Spleen (tissue), 11 donors: ENCODE measurements at regions not wholly inside any gene's neighbourhood (a gene's known extent, or its start where the extent isn't known, plus 50 kb on each side); places are given as distances from the start of the nearest gene placed in this dataset.

Source experiments
- DNase-seq: peaks from one replicate; pipeline ENCODE4 v3.0.0-alpha.2; 2020
- H3K27ac ChIP-seq, 8 donors: fragments of 200-600 bp; sonication (generic) in 7 of 8; 1 replicate in 4 of 8; 2 replicates in 4 of 8; pipeline versions ENCODE4 v1.5.0 to v1.8.0; 2016 to 2021; ENCODE audit warnings: inconsistent platforms in 4 of 8, mild to moderate bottlenecking in 4 of 8, moderate library complexity in 1 of 8
- H3K27me3 ChIP-seq, 7 donors: fragments of 200-600 bp; sonication (generic) in 6 of 7; replicated peaks in 1 of 7; 1 replicate in 4 of 7; 2 replicates in 3 of 7; pipeline versions ENCODE4 v1.5.0 to v1.8.0; 2016 to 2021; ENCODE audit warnings: inconsistent platforms in 3 of 7, mild to moderate bottlenecking in 1 of 7
- H3K36me3 ChIP-seq, 6 donors: fragments of 200-600 bp; sonication (generic) in 5 of 6; 1 replicate in 4 of 6; 2 replicates in 2 of 6; pipeline versions ENCODE4 v1.5.0 to v1.8.0; 2016 to 2021; ENCODE audit warnings: inconsistent platforms in 2 of 6
- H3K4me1 ChIP-seq, 6 donors: fragments of 200-600 bp; sonication (generic) in 5 of 6; 1 replicate in 3 of 6; 2 replicates in 3 of 6; pipeline versions ENCODE4 v1.5.0 to v1.8.0; 2016 to 2021; ENCODE audit warnings: inconsistent platforms in 3 of 6
- H3K4me3 ChIP-seq, 8 donors: fragments of 200-600 bp; sonication (generic) in 7 of 8; 1 replicate in 4 of 8; 2 replicates in 4 of 8; pipeline versions ENCODE4 v1.5.0 to v1.8.0; 2016 to 2021; ENCODE audit warnings: inconsistent platforms in 4 of 8, mild to moderate bottlenecking in 4 of 8, moderate library complexity in 2 of 8
- H3K9me3 ChIP-seq, 8 donors: fragments of 200-600 bp; sonication (generic) in 7 of 8; 1 replicate in 4 of 8; 2 replicates in 4 of 8; pipeline versions ENCODE4 v1.5.0 to v1.8.0; 2016 to 2021; ENCODE audit warnings: inconsistent platforms in 4 of 8
- POLR2A ChIP-seq, 3 donors: fragments of 450-650 bp; IDR thresholded peaks; one replicate each; pipeline ENCODE4 v1.5.1; 2017; ENCODE audit warnings: antibody characterized with exemption in 3 of 3, mild to moderate bottlenecking in 1 of 3
- POLR2AphosphoS5 ChIP-seq, 3 donors: sonication (generic); formaldehyde crosslinking; IDR thresholded peaks; one replicate each; pipeline ENCODE4 v1.5.1; 2017; ENCODE audit warnings: antibody characterized with exemption in 3 of 3
- WGBS, 5 donors: extraction: QIAGEN DNeasy Blood & Tissue Kit in 3 of 5; methylation state at CpG; one replicate each; pipeline versions ENCODE4 v1.1.5 to v1.1.7; 2013 to 2018; 5-methylcytosine and 5-hydroxymethylcytosine counted together
- intact Hi-C: fragments of 100-400 bp; cut with DNase I; formaldehyde crosslinking; loops from one replicate; pipeline ENCODE4 v1.15.0; 2023; ENCODE audit warnings: low total_unique reads
- TF ChIP-seq, protein P1 (sequence below), 11 experiments: fragments of 200-600 bp in 7 of 11; fragments of 450-650 bp in 4 of 11; sonication (generic) in 4 of 11; IDR thresholded peaks in 8 of 11; conservative IDR thresholded peaks in 3 of 11; 1 replicate in 7 of 11; 2 replicates in 4 of 11; pipeline versions ENCODE4 v1.4.0 to v1.8.0; 2016 to 2021; ENCODE audit warnings: antibody characterized with exemption in 11 of 11, inconsistent platforms in 4 of 11, mild to moderate bottlenecking in 1 of 11
- donor health status: healthy with polysubstance abuse.
- donor health status: DM: no; HTN: no; CAD: no; lungs with moderate emphysema.
- donor health status: DM: no; HTN: no; CAD: no.
- donor health status: Bipolar disorder and iron deficiency.
- donor health status: healthy.
- donor health status: DM: no; HTN: no; CAD: no.
- donor health status: DM: yes; HTN: yes; CAD: no.

DNA sequence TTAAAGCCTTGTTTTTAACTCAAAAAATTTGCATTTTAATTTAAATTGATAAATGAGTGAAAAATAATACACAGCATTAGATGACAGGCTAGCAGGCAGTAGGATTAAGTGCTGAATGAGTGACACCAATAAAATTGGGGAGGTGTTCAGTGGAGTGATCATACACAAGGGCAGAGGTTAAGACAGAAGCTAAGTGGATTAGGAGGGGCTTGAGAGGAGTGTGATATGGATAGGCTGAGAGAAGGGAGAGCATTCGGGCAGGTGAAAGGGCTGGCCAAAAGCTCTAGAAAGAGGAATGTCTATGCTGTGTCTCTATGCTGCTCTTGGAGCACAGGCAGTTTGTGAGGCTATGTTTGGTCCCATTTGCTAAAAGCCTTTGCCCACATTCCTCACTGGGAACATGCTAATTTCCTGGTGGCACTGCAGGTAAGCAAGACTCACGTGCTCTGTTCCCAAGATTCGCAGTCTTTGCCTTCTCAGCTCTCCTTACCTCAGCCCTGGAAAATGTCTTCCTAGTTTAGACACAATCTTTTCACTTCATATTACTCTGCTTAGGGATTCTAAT is 52.8 kb upstream of the CCSER1 start:
- H3K4me3 ChIP-seq: no peak overlapping the region
- 66 to 83% (median 79%) methylated on average over 3 of the region's 3 CpGs for WGBS, 5 donors
- no peaks in the 10 kb centered on the region for H3K36me3 ChIP-seq
- TF ChIP-seq POLR2AphosphoS5 (IDR thresholded peaks at IDR 0.05): no peak
- TF ChIP-seq POLR2A (IDR thresholded peaks at IDR 0.05): no peak
- TF ChIP-seq, protein P1, sequence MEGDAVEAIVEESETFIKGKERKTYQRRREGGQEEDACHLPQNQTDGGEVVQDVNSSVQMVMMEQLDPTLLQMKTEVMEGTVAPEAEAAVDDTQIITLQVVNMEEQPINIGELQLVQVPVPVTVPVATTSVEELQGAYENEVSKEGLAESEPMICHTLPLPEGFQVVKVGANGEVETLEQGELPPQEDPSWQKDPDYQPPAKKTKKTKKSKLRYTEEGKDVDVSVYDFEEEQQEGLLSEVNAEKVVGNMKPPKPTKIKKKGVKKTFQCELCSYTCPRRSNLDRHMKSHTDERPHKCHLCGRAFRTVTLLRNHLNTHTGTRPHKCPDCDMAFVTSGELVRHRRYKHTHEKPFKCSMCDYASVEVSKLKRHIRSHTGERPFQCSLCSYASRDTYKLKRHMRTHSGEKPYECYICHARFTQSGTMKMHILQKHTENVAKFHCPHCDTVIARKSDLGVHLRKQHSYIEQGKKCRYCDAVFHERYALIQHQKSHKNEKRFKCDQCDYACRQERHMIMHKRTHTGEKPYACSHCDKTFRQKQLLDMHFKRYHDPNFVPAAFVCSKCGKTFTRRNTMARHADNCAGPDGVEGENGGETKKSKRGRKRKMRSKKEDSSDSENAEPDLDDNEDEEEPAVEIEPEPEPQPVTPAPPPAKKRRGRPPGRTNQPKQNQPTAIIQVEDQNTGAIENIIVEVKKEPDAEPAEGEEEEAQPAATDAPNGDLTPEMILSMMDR (IDR thresholded peaks at IDR 0.05 in 8 of 11, conservative IDR thresholded peaks at IDR 0.05 in 3 of 11): no peak
- H3K27me3 ChIP-seq: peaks cover 0 to 4% (median 0%) of the 10 kb centered on the region in 7 donors
- no peak for DNase-seq
- intact Hi-C loops: no loop called here
- peak overlapping the region in 1 of 8 donors; percentile 20 for H3K27ac ChIP-seq
- no peaks in the 10 kb centered on the region for H3K9me3 ChIP-seq
- peaks cover 0 to 21% (median 7%) of the 10 kb centered on the region in 6 donors for H3K4me1 ChIP-seq
